Upper lobe of left lung (tissue), 4 donors: ENCODE measurements at regions not wholly inside any gene's neighbourhood (a gene's known extent, or its start where the extent isn't known, plus 50 kb on each side); places are given as distances from the start of the nearest gene placed in this dataset.

Experiments
- POLR2A ChIP-seq, 4 donors: fragments of 450-650 bp; IDR thresholded peaks; one replicate each; pipeline ENCODE4 v1.5.1; 2016 to 2017; ENCODE audit warnings: antibody characterized with exemption in 4 of 4, mild to moderate bottlenecking in 2 of 4
- POLR2AphosphoS5 ChIP-seq, 2 donors: sonication (generic); formaldehyde crosslinking; IDR thresholded peaks; one replicate each; pipeline ENCODE4 v1.5.1; 2017; ENCODE audit warnings: antibody characterized with exemption in 2 of 2
- TF ChIP-seq, protein P1 (sequence below), 6 experiments: fragments of 450-650 bp in 4 of 6; fragments of 200-600 bp in 2 of 6; sonication (generic) in 2 of 6; IDR thresholded peaks; one replicate each; pipeline ENCODE4 v1.5.1; 2016 to 2019; ENCODE audit warnings: antibody characterized with exemption in 6 of 6

DNA sequence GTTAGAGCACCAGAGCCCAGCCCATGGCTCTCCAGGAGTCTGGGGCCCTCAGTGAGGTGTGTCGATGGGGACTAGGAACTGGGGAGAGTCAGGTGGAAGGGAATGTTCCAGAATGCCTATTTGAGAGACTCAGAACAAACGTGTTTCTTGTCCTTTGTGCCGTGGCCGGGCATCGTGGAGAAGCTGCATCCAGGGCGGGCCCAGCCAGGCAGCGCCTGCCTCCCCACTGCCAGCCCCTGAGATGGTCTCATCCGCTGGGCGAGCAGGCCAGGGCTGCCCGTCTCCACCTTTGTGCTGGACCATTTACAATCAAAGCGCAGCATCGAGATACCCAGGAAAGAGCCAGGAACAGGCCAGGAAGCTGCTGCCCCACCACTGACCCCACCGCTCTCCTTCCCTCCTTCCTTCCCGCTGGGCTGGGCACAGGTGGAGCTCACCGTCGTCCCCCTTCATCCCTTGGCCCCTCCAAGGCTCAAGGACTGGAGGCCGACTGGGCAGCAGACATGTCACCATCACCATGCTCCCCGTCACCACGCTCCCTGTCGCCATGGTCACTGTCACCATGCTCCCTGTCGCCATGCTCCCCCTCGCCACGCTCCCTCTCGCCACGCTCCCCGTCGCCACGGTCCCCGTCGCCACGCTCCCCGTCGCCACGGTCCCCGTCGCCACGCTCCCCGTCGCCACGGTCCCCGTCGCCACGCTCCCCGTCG lies 71.1 kb upstream of the ADGRA1 start:
- TF ChIP-seq, protein P1, sequence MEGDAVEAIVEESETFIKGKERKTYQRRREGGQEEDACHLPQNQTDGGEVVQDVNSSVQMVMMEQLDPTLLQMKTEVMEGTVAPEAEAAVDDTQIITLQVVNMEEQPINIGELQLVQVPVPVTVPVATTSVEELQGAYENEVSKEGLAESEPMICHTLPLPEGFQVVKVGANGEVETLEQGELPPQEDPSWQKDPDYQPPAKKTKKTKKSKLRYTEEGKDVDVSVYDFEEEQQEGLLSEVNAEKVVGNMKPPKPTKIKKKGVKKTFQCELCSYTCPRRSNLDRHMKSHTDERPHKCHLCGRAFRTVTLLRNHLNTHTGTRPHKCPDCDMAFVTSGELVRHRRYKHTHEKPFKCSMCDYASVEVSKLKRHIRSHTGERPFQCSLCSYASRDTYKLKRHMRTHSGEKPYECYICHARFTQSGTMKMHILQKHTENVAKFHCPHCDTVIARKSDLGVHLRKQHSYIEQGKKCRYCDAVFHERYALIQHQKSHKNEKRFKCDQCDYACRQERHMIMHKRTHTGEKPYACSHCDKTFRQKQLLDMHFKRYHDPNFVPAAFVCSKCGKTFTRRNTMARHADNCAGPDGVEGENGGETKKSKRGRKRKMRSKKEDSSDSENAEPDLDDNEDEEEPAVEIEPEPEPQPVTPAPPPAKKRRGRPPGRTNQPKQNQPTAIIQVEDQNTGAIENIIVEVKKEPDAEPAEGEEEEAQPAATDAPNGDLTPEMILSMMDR (IDR thresholded peaks at IDR 0.05), result no peak
- TF ChIP-seq POLR2A (IDR thresholded peaks at IDR 0.05) (no peak), POLR2AphosphoS5 (IDR thresholded peaks at IDR 0.05) (no peak)
